Lower lobe of right lung (tissue), 2 donors: ENCODE measurements at regions not wholly inside any gene's neighbourhood (a gene's known extent, or its start where the extent isn't known, plus 50 kb on each side); places are given as distances from the start of the nearest gene placed in this dataset.

Source experiments
- ATAC-seq, 2 donors: fragments of 200-7000 bp; cut with Tn5 transposase; one replicate each; pipeline ENCODE4 v1.9.1; 2020 to 2022; ENCODE audit warnings: mild to moderate bottlenecking in 2 of 2, moderate library complexity in 2 of 2
- DNase-seq: peaks from one replicate; pipeline ENCODE4 v3.0.0-alpha.2; 2020
- H3K27ac ChIP-seq: fragments of 200-600 bp; one replicate; pipeline ENCODE4 v1.8.0; 2022
- H3K27me3 ChIP-seq: fragments of 200-600 bp; one replicate; pipeline ENCODE4 v1.8.0; 2022; ENCODE audit warnings: low read depth
- H3K36me3 ChIP-seq: fragments of 200-600 bp; one replicate; pipeline ENCODE4 v1.8.0; 2022; ENCODE audit warnings: mild to moderate bottlenecking
- H3K4me1 ChIP-seq: fragments of 200-600 bp; one replicate; pipeline ENCODE4 v1.8.0; 2022
- H3K4me3 ChIP-seq: fragments of 200-600 bp; one replicate; pipeline ENCODE4 v1.8.0; 2022; ENCODE audit warnings: mild to moderate bottlenecking
- H3K9me3 ChIP-seq: fragments of 200-600 bp; one replicate; pipeline ENCODE4 v1.8.0; 2022
- intact Hi-C: fragments of 100-400 bp; cut with DNase I; formaldehyde crosslinking; loops from one replicate; pipeline ENCODE4 v1.11.0; 2022
- TF ChIP-seq, protein P1 (sequence below): fragments of 200-600 bp; IDR thresholded peaks from one replicate; pipeline ENCODE4 v1.8.0; 2022; ENCODE audit warnings: antibody characterized with exemption, mild to moderate bottlenecking
- donor health status: DM: no; HTN: yes; CAD: no; lungs with severe emphysema.

DNA sequence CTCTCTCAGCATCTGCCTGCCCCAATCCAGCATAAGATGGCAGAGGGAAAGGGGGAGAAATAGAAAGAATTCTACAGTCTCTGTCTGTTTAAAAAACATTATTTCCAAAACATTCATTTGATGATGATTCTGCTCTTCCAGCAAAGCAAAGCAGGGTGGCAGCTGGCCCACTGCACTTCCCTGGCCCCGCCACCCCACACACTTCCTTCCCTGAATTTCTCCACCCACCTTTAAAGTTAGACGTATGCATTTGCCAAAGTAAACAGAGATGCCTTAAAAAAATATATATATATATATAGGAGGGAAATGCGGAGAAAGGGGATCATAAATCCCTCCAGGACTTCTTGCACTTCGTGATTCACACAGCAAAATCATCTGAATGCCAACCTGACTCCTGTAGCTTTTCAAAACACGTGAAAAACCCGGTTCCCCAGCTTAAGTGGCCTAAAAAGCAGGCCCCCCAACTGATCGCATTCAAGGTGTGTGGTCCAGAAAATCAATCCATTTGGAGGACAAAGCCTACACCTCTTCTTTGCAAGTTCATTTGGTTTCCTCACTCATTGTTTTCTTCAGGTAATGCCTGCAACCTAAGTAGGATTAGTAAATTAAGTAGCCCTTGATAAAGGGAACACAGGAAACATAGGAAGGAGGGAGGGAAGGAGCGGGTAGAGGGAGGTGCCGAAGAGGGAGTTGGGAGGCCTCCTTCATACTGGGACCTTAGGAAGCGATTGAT lies 68.8 kb downstream of the LLPH start:
- Histone ChIP-seq H3K9me3 (no peaks in the 10 kb centered on the region), H3K27ac (no peak overlapping the region), H3K4me1 (no peaks in the 10 kb centered on the region), H3K27me3 (no peaks in the 10 kb centered on the region), H3K36me3 (no peaks in the 10 kb centered on the region), H3K4me3 (no peak overlapping the region)
- ATAC-seq: no peak
- no peak for DNase-seq
- TF ChIP-seq, protein P1, sequence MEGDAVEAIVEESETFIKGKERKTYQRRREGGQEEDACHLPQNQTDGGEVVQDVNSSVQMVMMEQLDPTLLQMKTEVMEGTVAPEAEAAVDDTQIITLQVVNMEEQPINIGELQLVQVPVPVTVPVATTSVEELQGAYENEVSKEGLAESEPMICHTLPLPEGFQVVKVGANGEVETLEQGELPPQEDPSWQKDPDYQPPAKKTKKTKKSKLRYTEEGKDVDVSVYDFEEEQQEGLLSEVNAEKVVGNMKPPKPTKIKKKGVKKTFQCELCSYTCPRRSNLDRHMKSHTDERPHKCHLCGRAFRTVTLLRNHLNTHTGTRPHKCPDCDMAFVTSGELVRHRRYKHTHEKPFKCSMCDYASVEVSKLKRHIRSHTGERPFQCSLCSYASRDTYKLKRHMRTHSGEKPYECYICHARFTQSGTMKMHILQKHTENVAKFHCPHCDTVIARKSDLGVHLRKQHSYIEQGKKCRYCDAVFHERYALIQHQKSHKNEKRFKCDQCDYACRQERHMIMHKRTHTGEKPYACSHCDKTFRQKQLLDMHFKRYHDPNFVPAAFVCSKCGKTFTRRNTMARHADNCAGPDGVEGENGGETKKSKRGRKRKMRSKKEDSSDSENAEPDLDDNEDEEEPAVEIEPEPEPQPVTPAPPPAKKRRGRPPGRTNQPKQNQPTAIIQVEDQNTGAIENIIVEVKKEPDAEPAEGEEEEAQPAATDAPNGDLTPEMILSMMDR: no peak
- intact Hi-C loops: no loop called here

DNA sequence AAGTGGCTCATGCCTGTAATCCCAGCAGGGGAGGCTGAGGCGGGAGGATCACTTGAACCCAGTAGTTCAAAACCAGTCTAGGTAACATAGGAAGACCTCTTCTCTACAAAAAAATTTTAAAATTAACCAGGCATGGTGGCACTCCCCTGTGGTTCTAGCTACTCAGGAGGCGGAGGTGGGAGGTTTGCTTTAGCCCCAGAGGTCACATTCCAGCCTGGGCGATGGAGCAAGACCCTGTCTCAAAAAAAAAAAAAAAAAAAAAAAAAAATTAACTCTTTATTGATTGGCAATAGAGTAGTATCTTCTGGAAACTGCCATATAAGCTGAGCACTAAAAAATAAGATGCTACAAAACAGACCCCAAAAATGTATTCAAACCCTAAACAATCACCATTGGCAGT lies 69.5 kb downstream of the LLPH start:
- no peaks in the 10 kb centered on the region for H3K9me3 ChIP-seq
- H3K4me3 ChIP-seq: no peak overlapping the region
- no peaks in the 10 kb centered on the region for H3K36me3 ChIP-seq
- TF ChIP-seq, protein P1: no peak
- H3K27ac ChIP-seq: no peak overlapping the region
- H3K4me1 ChIP-seq: no peaks in the 10 kb centered on the region
- H3K27me3 ChIP-seq: no peaks in the 10 kb centered on the region
- no peak for DNase-seq
- ATAC-seq: no peak
- intact Hi-C loops: no loop called here

DNA sequence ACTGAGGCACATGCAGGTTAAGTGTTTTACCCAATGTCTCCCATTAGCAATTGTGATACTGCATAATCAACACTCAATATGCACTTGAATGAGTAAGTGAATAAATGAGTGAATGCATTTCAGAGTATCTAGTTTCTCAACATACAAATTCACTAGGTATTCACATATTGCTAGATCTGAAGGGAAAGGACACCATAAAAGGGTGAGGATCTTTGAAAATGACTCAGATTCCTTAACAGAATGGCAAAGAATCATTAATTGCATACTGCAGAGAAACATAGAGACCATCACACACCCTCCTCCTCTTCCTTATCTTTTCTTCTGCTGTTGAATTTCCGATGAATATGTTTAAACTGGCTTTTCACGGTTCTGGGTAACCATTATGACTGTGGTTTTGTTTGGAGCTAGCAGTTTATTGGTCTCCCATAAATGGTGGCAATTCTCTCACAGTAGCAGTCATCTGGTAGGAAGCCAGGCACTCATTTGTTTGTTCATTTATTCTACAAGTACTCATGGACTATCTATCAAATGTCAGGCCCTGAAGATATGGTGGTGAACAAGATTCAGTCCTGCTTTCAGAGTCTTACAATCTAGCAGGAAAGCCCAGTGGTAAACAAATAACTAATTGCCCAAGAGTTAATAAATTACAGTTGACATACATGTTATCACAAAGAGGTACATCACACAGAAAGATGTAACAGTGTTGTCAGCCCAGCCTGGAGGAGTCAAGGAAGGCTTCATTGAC lies 70.2 kb downstream of the LLPH start:
- Histone ChIP-seq H3K27me3 (no peaks in the 10 kb centered on the region), H3K36me3 (no peaks in the 10 kb centered on the region), H3K4me1 (no peaks in the 10 kb centered on the region), H3K9me3 (no peaks in the 10 kb centered on the region), H3K27ac (no peak overlapping the region), H3K4me3 (no peak overlapping the region)
- intact Hi-C loops: no loop called here
- DNase-seq (no peak), ATAC-seq (no peak)
- TF ChIP-seq, protein P1: no peak

DNA sequence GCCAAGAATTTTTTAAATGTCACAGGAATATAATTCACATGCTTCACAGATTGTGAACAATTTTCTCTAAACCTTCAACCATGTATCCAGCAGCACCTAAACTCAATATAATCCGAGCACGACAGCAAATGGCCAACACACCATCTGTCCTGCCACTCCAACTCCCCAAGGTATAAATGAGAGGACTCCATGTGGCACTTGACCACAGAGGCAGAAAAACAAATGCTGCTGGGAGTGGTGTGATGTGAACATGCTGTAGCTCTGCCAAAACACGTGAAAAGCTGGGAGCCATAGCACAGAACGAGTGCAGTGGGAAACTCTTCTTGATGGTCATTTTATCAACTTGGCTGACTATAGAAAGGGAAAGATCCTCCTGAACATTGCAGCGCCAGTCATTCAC lies 70.9 kb downstream of the LLPH start:
- no peaks in the 10 kb centered on the region for H3K9me3 ChIP-seq
- ATAC-seq: no peak
- TF ChIP-seq, protein P1: no peak
- DNase-seq: no peak
- no peaks in the 10 kb centered on the region for H3K27me3 ChIP-seq
- H3K4me3 ChIP-seq: no peak overlapping the region
- no peaks in the 10 kb centered on the region for H3K36me3 ChIP-seq
- intact Hi-C loops: no loop called here
- no peak overlapping the region for H3K27ac ChIP-seq
- H3K4me1 ChIP-seq: no peaks in the 10 kb centered on the region

DNA sequence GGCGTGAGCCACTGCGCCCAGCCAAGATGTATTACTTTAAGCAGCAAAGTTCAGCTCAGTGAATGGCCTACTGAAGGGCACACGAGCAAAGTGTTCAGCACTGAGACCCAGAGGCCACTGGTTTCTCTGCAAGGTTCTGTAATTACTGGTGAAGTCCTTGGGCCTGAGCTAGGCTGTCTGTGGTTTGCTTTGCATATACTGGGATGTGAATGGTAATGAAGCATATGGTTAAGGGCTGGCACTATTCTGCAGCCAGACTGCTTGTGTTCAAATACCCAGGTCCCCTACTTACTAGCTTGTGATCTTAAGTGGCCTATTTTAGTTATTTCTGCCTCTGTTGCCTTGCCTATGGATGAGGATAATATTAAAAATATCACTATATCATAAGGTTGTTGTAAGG lies 72.0 kb downstream of the LLPH start:
- ATAC-seq (no peak), DNase-seq (no peak)
- Histone ChIP-seq H3K27me3 (peaks cover 5% of the 10 kb centered on the region), H3K4me3 (no peak overlapping the region), H3K36me3 (no peaks in the 10 kb centered on the region), H3K9me3 (no peaks in the 10 kb centered on the region), H3K4me1 (no peaks in the 10 kb centered on the region), H3K27ac (no peak overlapping the region)
- TF ChIP-seq, protein P1: no peak
- intact Hi-C loops: no loop called here
